ENCODE measurements at regions not wholly inside any gene's neighbourhood (a gene's known extent, or its start where the extent isn't known, plus 50 kb on each side); places are given as distances from the start of the nearest gene placed in this dataset.
"Not testable (repeated sequence)": the region's sequence is repeated elsewhere in the genome, so short reads cannot be mapped to it uniquely, and the experiment has no call there.

- no peak for DNase-seq (ENCODE audit: low spot score)
Measured at GRCh38 chr3:197406266-197406665, 107.9 kb upstream of the DLG1 start.

GRCh38 chr3:197404754-197405153, 106.3 kb upstream of the DLG1 start:
- no peak for DNase-seq (ENCODE audit: low spot score)

- no peak for DNase-seq (ENCODE audit: low spot score)
Measured at GRCh38 chr3:197404030-197404429, 105.6 kb upstream of the DLG1 start.

GRCh38 chr3:197402401-197402800, 104.0 kb upstream of the DLG1 start:
- DNase-seq (ENCODE audit: low spot score): not testable (repeated sequence)

- no peak for DNase-seq (ENCODE audit: low spot score)
Measured at GRCh38 chr3:197399486-197399885, 101.1 kb upstream of the DLG1 start.

- no peak for DNase-seq (ENCODE audit: low spot score)
Measured at GRCh38 chr3:197398286-197398878, 100.0 kb upstream of the DLG1 start.

GRCh38 chr3:197397838-197398237, 99.4 kb upstream of the DLG1 start:
- DNase-seq (ENCODE audit: low spot score): no peak

GRCh38 chr3:197394464-197395321, 96.3 kb upstream of the DLG1 start:
- DNase-seq (ENCODE audit: low spot score): peak; percentile 86

GRCh38 chr3:197394126-197394463, 95.7 kb upstream of the DLG1 start:
- not testable (repeated sequence) for DNase-seq (ENCODE audit: low spot score)

- DNase-seq (ENCODE audit: low spot score): peak; percentile 24
Measured at GRCh38 chr3:197393711-197394110, 95.3 kb upstream of the DLG1 start.

- DNase-seq (ENCODE audit: low spot score): no peak
Measured at GRCh38 chr3:197392961-197393360, 94.5 kb upstream of the DLG1 start.

GRCh38 chr3:197381371-197381770, 83.0 kb upstream of the DLG1 start:
- no peak for DNase-seq (ENCODE audit: low spot score)

GRCh38 chr3:197380786-197381185, 82.4 kb upstream of the DLG1 start:
- DNase-seq (ENCODE audit: low spot score): no peak

GRCh38 chr3:197378985-197379718, 80.7 kb upstream of the DLG1 start:
- no peak for DNase-seq (ENCODE audit: low spot score)

GRCh38 chr3:197376735-197377555, 78.5 kb upstream of the DLG1 start:
- no peak for DNase-seq (ENCODE audit: low spot score)

GRCh38 chr3:197376020-197376419, 77.6 kb upstream of the DLG1 start:
- no peak for DNase-seq (ENCODE audit: low spot score)

GRCh38 chr3:197375001-197375441, 76.6 kb upstream of the DLG1 start:
- no peak for DNase-seq (ENCODE audit: low spot score)

GRCh38 chr3:197373096-197373495, 74.7 kb upstream of the DLG1 start:
- no peak for DNase-seq (ENCODE audit: low spot score)

- DNase-seq (ENCODE audit: low spot score): no peak
Measured at GRCh38 chr3:197372047-197372661, 73.7 kb upstream of the DLG1 start.

GRCh38 chr3:197371591-197372046, 73.2 kb upstream of the DLG1 start:
- DNase-seq (ENCODE audit: low spot score): no peak

GRCh38 chr3:197369545-197369944, 71.1 kb upstream of the DLG1 start:
- DNase-seq (ENCODE audit: low spot score): no peak

GRCh38 chr3:197368821-197369220, 70.4 kb upstream of the DLG1 start:
- DNase-seq (ENCODE audit: low spot score): no peak
